HepG2 (cell line): ENCODE measurements at regions not wholly inside any gene's neighbourhood (a gene's known extent, or its start where the extent isn't known, plus 50 kb on each side); places are given as distances from the start of the nearest gene placed in this dataset.

ENCODE experiments used
- ATAC-seq: fragments of 200-7000 bp; cut with Tn5 transposase; 3 replicates; pipeline ENCODE4 v1.9.1; 2020; ENCODE audit warnings: mild to moderate bottlenecking, moderate library complexity
- BruUV-seq: library from RNA; stranded (reverse); fragments of 400-500 nt; replicated peaks from 2 replicates; lab custom pipeline; 2021; lab: Mats Ljungman, UMichigan
- CTCF ChIA-PET: fragments of 300-600 bp; formaldehyde crosslinking; extraction: SDS; loops from one replicate; lab custom pipeline; 2021; ENCODE audit warnings: low total read pairs, inconsistent platforms, low intra/inter-chr PET ratio; lab: Yijun Ruan, JAX
- POLR2A ChIA-PET: fragments of 350-600 bp; sonication (Branson Sonifier 250); formaldehyde crosslinking; loops from one replicate; lab custom pipeline; 2020; ENCODE audit warnings: antibody characterized with exemption, inconsistent platforms; lab: Yijun Ruan, JAX
- DNase-seq: peaks from one replicate; pipeline ENCODE4 v3.0.0-alpha.2; 2015; ENCODE audit warnings: low spot score
- FAIRE-seq: peaks from 3 replicates; lab custom pipeline; 2011; peaks lifted over from hg19 to GRCh38; lab: Jason Lieb, UNC
- H2AFZ ChIP-seq: one replicate; pipeline ENCODE4 v1.6.1; 2011; ENCODE audit warnings: low read length, inconsistent platforms
- H3K27ac ChIP-seq: fragments of 300-600 bp; 3 replicates; pipeline ENCODE4 v1.8.0; 2011; ENCODE audit warnings: mixed run types, mild to moderate bottlenecking, mixed read lengths, low read length, inconsistent platforms; ENCODE audit not compliant: insufficient read depth; ENCODE audit errors: extremely low read length
- H3K27me3 ChIP-seq, 2 experiments: fragments of 200-600 bp in 1 of 2; 2 replicates in 1 of 2; 3 replicates in 1 of 2; pipeline versions ENCODE4 v1.6.0 to v1.8.0; 2011; ENCODE audit warnings: low read length in 2 of 2, mild to moderate bottlenecking in 2 of 2, moderate library complexity in 2 of 2, inconsistent platforms in 1 of 2; ENCODE audit not compliant: insufficient read depth in 2 of 2, control insufficient read depth in 1 of 2
- H3K36me3 ChIP-seq, 2 experiments: fragments of 200-600 bp in 1 of 2; replicated peaks in 1 of 2; 2 replicates in 1 of 2; 3 replicates in 1 of 2; pipeline versions ENCODE4 v1.5.1 to v1.8.0; 2011; ENCODE audit warnings: low read length in 2 of 2, inconsistent platforms in 1 of 2; ENCODE audit not compliant: insufficient read depth in 2 of 2, control insufficient read depth in 1 of 2
- H3K4me1 ChIP-seq: 2 replicates; pipeline ENCODE4 v1.5.1; 2012; ENCODE audit warnings: low read length, inconsistent platforms; ENCODE audit not compliant: insufficient read depth
- H3K4me2 ChIP-seq: 2 replicates; pipeline ENCODE4 v1.6.0; 2011; ENCODE audit warnings: low read depth, low read length, inconsistent platforms
- H3K4me3 ChIP-seq, 3 experiments: fragments of 200-600 bp in 1 of 3; sonication (generic), shearing (Covaris generic) in 1 of 3; replicated peaks in 1 of 3; 2 replicates each; pipeline ENCODE4 v1.5.1; 2011 to 2016; ENCODE audit warnings: low read length in 3 of 3, inconsistent platforms in 2 of 3, low read depth in 2 of 3, mild to moderate bottlenecking in 2 of 3, control low read depth in 1 of 3, mixed read lengths in 1 of 3; ENCODE audit not compliant: insufficient read depth in 1 of 3
- H3K79me2 ChIP-seq: one replicate; pipeline ENCODE4 v1.6.1; 2011; ENCODE audit warnings: low read length, inconsistent platforms; ENCODE audit not compliant: insufficient read depth
- H3K9ac ChIP-seq: 2 replicates; pipeline ENCODE4 v1.6.0; 2011; ENCODE audit warnings: mild to moderate bottlenecking, low read depth, low read length, inconsistent platforms; ENCODE audit not compliant: insufficient read depth
- H3K9me3 ChIP-seq: 2 replicates; pipeline ENCODE4 v1.5.1; 2012; ENCODE audit warnings: mild to moderate bottlenecking, low read length
- H4K20me1 ChIP-seq: 2 replicates; pipeline ENCODE4 v1.6.0; 2011; ENCODE audit warnings: inconsistent platforms, mild to moderate bottlenecking, low read length, moderate library complexity; ENCODE audit not compliant: insufficient read depth
- ARNT ChIP-seq: fragments of 450-650 bp; IDR thresholded peaks from 2 replicates; pipeline ENCODE4 v1.6.1; 2017
- BATF2 ChIP-seq: sonication (generic); formaldehyde crosslinking; IDR thresholded peaks from 2 replicates; pipeline ENCODE4 v1.8.0; 2022; ENCODE audit warnings: mild to moderate bottlenecking, missing genetic modification reagents, moderate library complexity
- CBX1 ChIP-seq: IDR thresholded peaks from one replicate; pipeline ENCODE4 v1.6.1; 2016; ENCODE audit warnings: antibody characterized with exemption, low read depth
- CREM ChIP-seq, 2 experiments: sonication (generic) in 1 of 2; formaldehyde crosslinking in 1 of 2; IDR thresholded peaks; 2 replicates each; pipeline versions ENCODE4 v1.4.0 to v1.6.1; 2016 to 2020; ENCODE audit warnings: antibody characterized with exemption in 1 of 2, mild to moderate bottlenecking in 1 of 2, missing genetic modification reagents in 1 of 2
- EEA1 ChIP-seq: sonication (generic); formaldehyde crosslinking; IDR thresholded peaks from 2 replicates; pipeline ENCODE4 v1.5.1; 2020; ENCODE audit warnings: mild to moderate bottlenecking, missing genetic modification reagents, borderline replicate concordance
- EP300 ChIP-seq, 3 experiments: sonication (generic) in 1 of 3; formaldehyde crosslinking in 1 of 3; IDR thresholded peaks; 2 replicates each; pipeline versions ENCODE4 v1.5.1 to v1.6.1; 2011 to 2020; ENCODE audit warnings: low read depth in 2 of 3, low read length in 2 of 3, borderline replicate concordance in 1 of 3, improper control_type of control experiment in 1 of 3, mild to moderate bottlenecking in 1 of 3, missing genetic modification reagents in 1 of 3, moderate library complexity in 1 of 3
- GATAD2A ChIP-seq: IDR thresholded peaks from 2 replicates; pipeline ENCODE4 v1.6.1; 2016
- IRX3 ChIP-seq: sonication (generic); formaldehyde crosslinking; IDR thresholded peaks from 2 replicates; pipeline ENCODE4 v1.8.1; 2023; ENCODE audit warnings: mild to moderate bottlenecking, low read depth, missing genetic modification reagents, borderline replicate concordance
- NCOA2 ChIP-seq: sonication (generic); formaldehyde crosslinking; IDR thresholded peaks from 2 replicates; pipeline ENCODE4 v1.8.0; 2022; ENCODE audit warnings: inconsistent platforms
- NR2F6 ChIP-seq, 2 experiments: IDR thresholded peaks; 2 replicates each; pipeline ENCODE4 v1.6.1; 2016; ENCODE audit warnings: antibody characterized with exemption in 1 of 2, mild to moderate bottlenecking in 1 of 2
- ZBTB20 ChIP-seq: sonication (generic); formaldehyde crosslinking; IDR thresholded peaks from 2 replicates; pipeline ENCODE4 v1.8.1; 2023; ENCODE audit warnings: missing genetic modification reagents, low read depth, mild to moderate bottlenecking, borderline replicate concordance
- ZNF12 ChIP-seq: sonication (generic); formaldehyde crosslinking; IDR thresholded peaks from 2 replicates; pipeline ENCODE4 v1.5.0; 2020; ENCODE audit warnings: missing genetic modification reagents
- ZNF121 ChIP-seq: sonication (generic); formaldehyde crosslinking; IDR thresholded peaks from 2 replicates; pipeline ENCODE4 v1.5.0; 2020; ENCODE audit warnings: mild to moderate bottlenecking, missing genetic modification reagents
- ZNF556 ChIP-seq: sonication (generic); formaldehyde crosslinking; IDR thresholded peaks from 2 replicates; pipeline ENCODE4 v1.4.0; 2020; ENCODE audit warnings: mild to moderate bottlenecking, missing genetic modification reagents, borderline replicate concordance
- ZNF607 ChIP-seq: sonication (generic); formaldehyde crosslinking; IDR thresholded peaks from 2 replicates; pipeline ENCODE4 v1.5.1; 2020; ENCODE audit warnings: missing genetic modification reagents, mild to moderate bottlenecking, borderline replicate concordance
- ZNF678 ChIP-seq: sonication (generic); formaldehyde crosslinking; IDR thresholded peaks from 2 replicates; pipeline ENCODE4 v1.4.0; 2020; ENCODE audit warnings: mild to moderate bottlenecking, missing genetic modification reagents
- ZNF776 ChIP-seq: sonication (generic); formaldehyde crosslinking; IDR thresholded peaks from 2 replicates; pipeline ENCODE4 v1.4.0; 2020; ENCODE audit warnings: mild to moderate bottlenecking, missing genetic modification reagents
- WGBS: methylation state at CpG from one replicate; pipeline ENCODE4 v1.1.6; 2017; ENCODE audit warnings: low lambda C conversion rate; 5-methylcytosine and 5-hydroxymethylcytosine counted together
- in situ Hi-C: cut with HindIII; loops from 2 replicates; pipeline ENCODE4 v1.10.0; 2017; ENCODE audit warnings: low pct_unique_long_range_greater_than_20kb; ENCODE audit not compliant: extremely low pct_ligation_motif_present
- intact Hi-C: fragments of 100-400 bp; cut with micrococcal nuclease; formaldehyde crosslinking; loops from one replicate; pipeline ENCODE4 v1.10.0; 2022; ENCODE audit not compliant: unreplicated experiment
- TF ChIP-seq, protein P1 (sequence below): sonication (generic); formaldehyde crosslinking; IDR thresholded peaks from 2 replicates; pipeline ENCODE4 v1.4.0; 2020; ENCODE audit warnings: missing genetic modification reagents

DNA sequence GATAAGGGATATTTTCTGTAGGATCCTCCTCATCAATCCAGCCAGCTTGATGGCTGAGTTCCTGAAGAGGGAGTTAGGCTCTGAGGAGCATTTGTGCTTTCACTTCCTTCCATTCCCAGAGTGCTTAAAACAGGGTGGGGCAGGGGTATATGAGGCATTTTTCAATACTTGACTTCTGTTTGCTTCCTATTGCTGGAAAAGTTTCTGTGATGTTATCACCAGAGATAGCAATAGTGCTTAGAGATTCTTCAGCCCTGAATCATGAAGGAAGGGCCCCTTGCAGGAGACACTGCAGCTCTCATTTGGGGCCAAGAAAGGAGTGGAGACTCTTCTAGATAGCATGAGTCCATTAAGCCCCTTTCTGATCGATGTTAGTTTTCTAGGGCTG, 166.7 kb upstream of the RPS6KA3 start:
- no TSS peak for BruUV-seq
- no peak overlapping the region for H3K27ac ChIP-seq
- ATAC-seq (no peak), FAIRE-seq (no peak), DNase-seq (no peak)
- H3K9ac ChIP-seq = no peak overlapping the region
- no peak overlapping the region for H3K4me2 ChIP-seq
- no peaks in the 10 kb centered on the region for H3K36me3 ChIP-seq
- no peaks in the 10 kb centered on the region for H3K79me2 ChIP-seq
- no peaks in the 10 kb centered on the region for H4K20me1 ChIP-seq
- in situ Hi-C loops = no loop called here
- ChIA-PET POLR2A (interaction anchor here (1.0 to 1.2 kb wide), 2 partner anchors 72 to 170 kb away, joined by 3 to 4 read pairs; no protein-coding TSS in a partner anchor), CTCF (no interaction called here)
- no peak for TF ChIP-seq ZNF776
- TF ChIP-seq ZNF121 (CRISPR knock-in tag) = no peak
- no peak for TF ChIP-seq BATF2 (CRISPR knock-in tag)
- no peak for TF ChIP-seq ZNF556
- 100% methylated on average over 1 of the region's 1 CpG for WGBS
- intact Hi-C loops = no loop called here
- H3K27me3 ChIP-seq = no peaks in the 10 kb centered on the region
- H3K4me1 ChIP-seq = peaks cover 76% of the 10 kb centered on the region
- no peak overlapping the region for H3K4me3 ChIP-seq
- no peak overlapping the region for H2AFZ ChIP-seq
- H3K9me3 ChIP-seq = no peaks in the 10 kb centered on the region

GRCh38 chrX:20432746-20433387, 166.2 kb upstream of the RPS6KA3 start:
- in situ Hi-C loops = no loop called here
- Histone ChIP-seq H3K4me1 (peaks cover 71% of the 10 kb centered on the region), H3K9me3 (no peaks in the 10 kb centered on the region), H3K4me3 (no peak overlapping the region), H3K9ac (no peak overlapping the region), H3K27me3 (no peaks in the 10 kb centered on the region), H3K79me2 (no peaks in the 10 kb centered on the region), H2AFZ (no peak overlapping the region), H3K4me2 (0 out of 2 replicates have a peak overlapping the region, but pooled peaks have one; percentile 6), H3K36me3 (no peaks in the 10 kb centered on the region), H4K20me1 (no peaks in the 10 kb centered on the region), H3K27ac (no peak overlapping the region)
- ATAC-seq = no peak
- peak; percentile 10 for DNase-seq
- ChIA-PET CTCF (no interaction called here), POLR2A (interaction anchor here (1.0 to 1.2 kb wide), 3 partner anchors 72 to 180 kb away, joined by 3 to 4 read pairs (median 3); no protein-coding TSS in a partner anchor)
- intact Hi-C loops = no loop called here
- peak; percentile 8 for FAIRE-seq
- WGBS = 63% methylated on average over 2 of the region's 2 CpGs
- BruUV-seq = no TSS peak
- TF ChIP-seq CBX1 (no peak), ZBTB20 (CRISPR knock-in tag) (no peak), EEA1 (CRISPR knock-in tag) (no peak), NCOA2 (CRISPR knock-in tag) (0 out of 2 replicates have a peak, but pooled peaks have one; percentile 36), ZNF12 (CRISPR knock-in tag) (no peak), CREM (IDR thresholded peaks at IDR 0.05) (peak; percentile 60; the same call in 1 of the 2 replicates), CREM (CRISPR knock-in tag; IDR thresholded peaks at IDR 0.05) (no peak), ARNT (no peak), IRX3 (CRISPR knock-in tag) (no peak), GATAD2A (CRISPR knock-in tag) (peak; percentile 36; the same call in 1 of the 2 replicates), NR2F6 (IDR thresholded peaks at IDR 0.05) (peak; percentile 63), NR2F6 (CRISPR knock-in tag; IDR thresholded peaks at IDR 0.05) (no peak), ZNF607 (CRISPR knock-in tag) (no peak), EP300 (IDR thresholded peaks at IDR 0.05; ENCODE audit: low read depth in 2 of 2, low read length in 2 of 2) (peak in 1 of 2 experiments; percentile 66; a peak in 1 of 4 replicates), EP300 (CRISPR knock-in tag; IDR thresholded peaks at IDR 0.05; ENCODE audit: borderline replicate concordance) (no peak), ZNF678 (CRISPR knock-in tag) (no peak)
- TF ChIP-seq, protein P1, sequence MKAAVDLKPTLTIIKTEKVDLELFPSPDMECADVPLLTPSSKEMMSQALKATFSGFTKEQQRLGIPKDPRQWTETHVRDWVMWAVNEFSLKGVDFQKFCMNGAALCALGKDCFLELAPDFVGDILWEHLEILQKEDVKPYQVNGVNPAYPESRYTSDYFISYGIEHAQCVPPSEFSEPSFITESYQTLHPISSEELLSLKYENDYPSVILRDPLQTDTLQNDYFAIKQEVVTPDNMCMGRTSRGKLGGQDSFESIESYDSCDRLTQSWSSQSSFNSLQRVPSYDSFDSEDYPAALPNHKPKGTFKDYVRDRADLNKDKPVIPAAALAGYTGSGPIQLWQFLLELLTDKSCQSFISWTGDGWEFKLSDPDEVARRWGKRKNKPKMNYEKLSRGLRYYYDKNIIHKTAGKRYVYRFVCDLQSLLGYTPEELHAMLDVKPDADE (CRISPR knock-in tag) = no peak
